ENCODE measurements at regions not wholly inside any gene's neighbourhood (a gene's known extent, or its start where the extent isn't known, plus 50 kb on each side); places are given as distances from the start of the nearest gene placed in this dataset.

DNA sequence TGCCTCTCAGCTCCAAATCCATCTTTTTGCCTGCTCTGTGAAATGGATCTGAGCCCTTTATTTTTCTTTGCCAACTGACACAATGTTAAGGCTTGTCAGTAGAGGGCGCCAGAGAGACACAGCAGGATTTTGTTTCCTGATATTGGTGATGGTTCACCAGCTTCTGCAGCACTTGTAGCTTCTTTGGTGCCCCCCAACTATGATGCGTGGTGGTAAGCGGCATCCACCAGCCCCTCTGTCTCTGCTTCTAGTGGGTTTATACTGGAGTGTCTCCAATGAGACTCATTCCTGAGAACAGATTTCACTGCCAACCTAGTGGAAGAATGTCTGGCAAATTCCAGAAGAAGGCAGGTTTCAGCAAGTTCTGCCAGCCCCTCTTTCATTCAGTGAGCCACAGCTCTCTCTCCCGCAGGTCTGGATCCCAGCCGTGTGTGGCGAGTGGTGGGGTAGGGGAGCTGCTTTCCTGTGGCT lies 471.9 kb upstream of the FRG2C start:
- TF ChIP-seq, protein P1, sequence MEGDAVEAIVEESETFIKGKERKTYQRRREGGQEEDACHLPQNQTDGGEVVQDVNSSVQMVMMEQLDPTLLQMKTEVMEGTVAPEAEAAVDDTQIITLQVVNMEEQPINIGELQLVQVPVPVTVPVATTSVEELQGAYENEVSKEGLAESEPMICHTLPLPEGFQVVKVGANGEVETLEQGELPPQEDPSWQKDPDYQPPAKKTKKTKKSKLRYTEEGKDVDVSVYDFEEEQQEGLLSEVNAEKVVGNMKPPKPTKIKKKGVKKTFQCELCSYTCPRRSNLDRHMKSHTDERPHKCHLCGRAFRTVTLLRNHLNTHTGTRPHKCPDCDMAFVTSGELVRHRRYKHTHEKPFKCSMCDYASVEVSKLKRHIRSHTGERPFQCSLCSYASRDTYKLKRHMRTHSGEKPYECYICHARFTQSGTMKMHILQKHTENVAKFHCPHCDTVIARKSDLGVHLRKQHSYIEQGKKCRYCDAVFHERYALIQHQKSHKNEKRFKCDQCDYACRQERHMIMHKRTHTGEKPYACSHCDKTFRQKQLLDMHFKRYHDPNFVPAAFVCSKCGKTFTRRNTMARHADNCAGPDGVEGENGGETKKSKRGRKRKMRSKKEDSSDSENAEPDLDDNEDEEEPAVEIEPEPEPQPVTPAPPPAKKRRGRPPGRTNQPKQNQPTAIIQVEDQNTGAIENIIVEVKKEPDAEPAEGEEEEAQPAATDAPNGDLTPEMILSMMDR (IDR thresholded peaks at IDR 0.05): peak in 1 of 3 donors; percentile 45
- TF ChIP-seq POLR2A (IDR thresholded peaks at IDR 0.05): no peak
